ENCODE measurements at regions not wholly inside any gene's neighbourhood (a gene's known extent, or its start where the extent isn't known, plus 50 kb on each side); places are given as distances from the start of the nearest gene placed in this dataset.

DNA sequence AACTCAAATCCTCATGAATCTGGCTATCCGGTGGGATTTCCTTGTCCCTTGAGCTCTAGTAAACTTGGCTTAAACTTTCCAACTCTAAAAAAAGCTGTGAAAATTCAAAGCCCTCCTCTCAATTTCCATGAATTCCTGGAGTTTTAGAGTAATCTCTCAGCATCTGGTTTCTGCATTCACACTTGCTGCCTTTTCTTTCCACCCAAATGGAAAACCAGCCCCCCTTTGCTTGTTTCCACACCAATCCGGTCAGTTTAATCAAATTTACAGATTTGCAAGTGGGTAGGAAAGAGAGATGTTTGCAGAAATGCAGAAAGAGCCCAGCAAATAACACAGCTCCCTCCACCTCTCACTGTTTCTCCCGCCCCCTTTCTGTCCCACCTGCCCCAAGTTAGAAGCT lies 91.1 kb downstream of the ENC1 start:
- no peaks in the 10 kb centered on the region for H3K9me3 ChIP-seq
- no peak for DNase-seq (ENCODE audit: low spot score in 2 of 2)
- H3K27me3 ChIP-seq = no peaks in the 10 kb centered on the region
- 81% methylated on average over 3 of the region's 3 CpGs for WGBS
- H3K27ac ChIP-seq = no peak overlapping the region
- no peaks in the 10 kb centered on the region for H3K4me1 ChIP-seq
- H3K4me3 ChIP-seq = no peak overlapping the region
- H3K36me3 ChIP-seq = no peaks in the 10 kb centered on the region
- TF ChIP-seq, protein P1, sequence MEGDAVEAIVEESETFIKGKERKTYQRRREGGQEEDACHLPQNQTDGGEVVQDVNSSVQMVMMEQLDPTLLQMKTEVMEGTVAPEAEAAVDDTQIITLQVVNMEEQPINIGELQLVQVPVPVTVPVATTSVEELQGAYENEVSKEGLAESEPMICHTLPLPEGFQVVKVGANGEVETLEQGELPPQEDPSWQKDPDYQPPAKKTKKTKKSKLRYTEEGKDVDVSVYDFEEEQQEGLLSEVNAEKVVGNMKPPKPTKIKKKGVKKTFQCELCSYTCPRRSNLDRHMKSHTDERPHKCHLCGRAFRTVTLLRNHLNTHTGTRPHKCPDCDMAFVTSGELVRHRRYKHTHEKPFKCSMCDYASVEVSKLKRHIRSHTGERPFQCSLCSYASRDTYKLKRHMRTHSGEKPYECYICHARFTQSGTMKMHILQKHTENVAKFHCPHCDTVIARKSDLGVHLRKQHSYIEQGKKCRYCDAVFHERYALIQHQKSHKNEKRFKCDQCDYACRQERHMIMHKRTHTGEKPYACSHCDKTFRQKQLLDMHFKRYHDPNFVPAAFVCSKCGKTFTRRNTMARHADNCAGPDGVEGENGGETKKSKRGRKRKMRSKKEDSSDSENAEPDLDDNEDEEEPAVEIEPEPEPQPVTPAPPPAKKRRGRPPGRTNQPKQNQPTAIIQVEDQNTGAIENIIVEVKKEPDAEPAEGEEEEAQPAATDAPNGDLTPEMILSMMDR (IDR thresholded peaks at IDR 0.05) = no peak

DNA sequence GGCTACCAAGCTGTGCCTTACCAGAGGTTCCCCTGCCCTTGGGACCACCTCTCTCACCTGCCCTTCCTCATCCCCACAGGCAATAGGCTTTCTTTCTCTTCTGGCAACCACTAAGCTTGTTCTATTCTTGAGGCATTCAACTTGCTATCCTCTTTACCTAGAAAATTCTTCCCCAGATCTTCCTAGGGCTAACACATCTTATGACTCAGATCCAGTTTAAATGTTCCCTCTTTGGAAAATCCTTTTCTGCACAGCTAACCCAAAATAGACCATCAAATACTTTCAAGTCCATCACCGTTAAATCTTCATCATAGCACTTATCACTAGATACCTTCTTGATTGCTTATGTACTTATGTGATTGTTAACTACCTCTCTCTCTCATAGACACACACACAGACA lies 93.7 kb downstream of the ENC1 start:
- no peak overlapping the region for H3K4me3 ChIP-seq
- TF ChIP-seq, protein P1 (IDR thresholded peaks at IDR 0.05) = no peak
- TF ChIP-seq POLR2AphosphoS5 (IDR thresholded peaks at IDR 0.05) (no peak), EP300 (IDR thresholded peaks at IDR 0.05) (no peak), POLR2A (IDR thresholded peaks at IDR 0.05) (no peak)
- peaks cover 18% of the 10 kb centered on the region for H3K4me1 ChIP-seq
- WGBS = 85% methylated on average over 1 of the region's 1 CpG
- H3K9me3 ChIP-seq = no peaks in the 10 kb centered on the region
- no peak overlapping the region for H3K27ac ChIP-seq
- no peaks in the 10 kb centered on the region for H3K27me3 ChIP-seq
- DNase-seq (ENCODE audit: low spot score in 2 of 2) = no peak
- no peaks in the 10 kb centered on the region for H3K36me3 ChIP-seq

DNA sequence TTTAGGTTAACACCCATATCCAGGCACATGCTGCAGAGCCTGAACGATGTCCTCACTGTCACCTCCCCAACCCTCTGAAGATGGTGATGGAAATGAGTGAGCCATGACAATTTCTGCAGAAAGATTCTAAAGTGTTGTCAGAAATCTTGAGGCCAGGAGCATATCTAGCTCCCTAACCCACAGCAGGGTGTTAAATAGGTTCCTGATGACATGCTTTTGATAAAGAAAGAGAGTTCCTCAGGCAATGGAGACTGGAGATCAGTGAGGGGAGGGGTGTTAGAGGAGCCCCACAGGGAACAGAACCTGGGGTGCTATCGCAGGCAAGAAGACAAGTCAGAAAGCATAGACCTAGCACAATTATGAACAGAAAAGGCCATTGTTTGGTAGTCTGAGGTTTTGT lies 95.7 kb downstream of the ENC1 start:
- TF ChIP-seq, protein P1 (IDR thresholded peaks at IDR 0.05) = no peak
- no peak for TF ChIP-seq EP300 (IDR thresholded peaks at IDR 0.05)
- no peak for TF ChIP-seq POLR2AphosphoS5 (IDR thresholded peaks at IDR 0.05)
- no peak for TF ChIP-seq POLR2A (IDR thresholded peaks at IDR 0.05)
- DNase-seq (ENCODE audit: low spot score in 2 of 2) = no peak
- H3K4me3 ChIP-seq = no peak overlapping the region
- WGBS = 93% methylated on average over 2 of the region's 2 CpGs
- no peak overlapping the region for H3K27ac ChIP-seq
- H3K4me1 ChIP-seq = peaks cover 28% of the 10 kb centered on the region
- H3K27me3 ChIP-seq = no peaks in the 10 kb centered on the region
- H3K9me3 ChIP-seq = no peaks in the 10 kb centered on the region
- no peaks in the 10 kb centered on the region for H3K36me3 ChIP-seq

DNA sequence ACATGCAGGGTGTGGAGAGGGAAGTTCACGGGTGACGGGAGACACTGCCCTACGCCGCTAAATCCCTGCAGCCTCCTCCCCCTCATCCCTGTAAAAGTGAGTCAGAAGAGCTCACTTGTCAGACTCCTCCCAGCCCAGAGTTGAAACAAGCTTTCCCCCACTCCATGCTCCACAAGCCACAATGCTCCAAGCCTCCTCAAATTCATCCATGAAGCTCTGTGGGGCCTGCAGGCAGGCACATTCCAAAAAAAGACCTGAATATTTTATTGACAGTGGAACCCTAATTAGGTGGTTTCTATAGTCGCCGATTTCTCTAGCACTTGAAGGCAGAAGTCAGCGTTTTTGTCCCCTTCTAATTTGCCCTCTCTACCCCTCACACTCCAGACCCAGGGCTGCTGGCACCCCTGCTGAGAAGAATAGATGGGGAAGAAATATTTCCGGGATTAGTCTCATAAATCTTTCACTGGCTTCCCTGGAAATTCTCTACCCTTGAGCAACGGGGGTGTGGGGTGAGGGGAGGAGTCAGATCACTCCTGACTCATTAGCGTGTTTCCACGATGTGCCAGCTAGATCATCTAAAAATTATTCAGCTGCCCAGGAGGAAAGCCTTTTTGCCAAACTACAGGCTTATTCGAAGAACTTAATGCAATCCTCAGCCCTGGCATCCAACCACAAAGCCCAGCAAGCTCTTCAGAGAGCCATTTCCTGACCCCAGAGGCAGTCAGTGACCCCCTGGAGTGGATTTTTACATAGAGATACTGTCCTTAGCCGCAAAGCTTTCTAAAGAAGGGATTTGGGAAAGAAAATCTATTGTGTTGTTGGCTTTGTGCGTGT lies 97.1 kb downstream of the ENC1 start:
- 12% methylated on average over 14 of the region's 14 CpGs for WGBS
- DNase-seq (ENCODE audit: low spot score in 2 of 2) = no peak
- Histone ChIP-seq H3K4me3 (peak overlapping the region; percentile 20), H3K36me3 (no peaks in the 10 kb centered on the region), H3K9me3 (no peaks in the 10 kb centered on the region), H3K4me1 (peaks cover 30% of the 10 kb centered on the region), H3K27ac (peak overlapping the region; percentile 61), H3K27me3 (no peaks in the 10 kb centered on the region)
- TF ChIP-seq EP300 (IDR thresholded peaks at IDR 0.05) = no peak
- TF ChIP-seq POLR2A (IDR thresholded peaks at IDR 0.05) = no peak
- TF ChIP-seq POLR2AphosphoS5 (IDR thresholded peaks at IDR 0.05) = no peak
- TF ChIP-seq, protein P1 (IDR thresholded peaks at IDR 0.05) = no peak

- no peak overlapping the region for H3K27ac ChIP-seq
- DNase-seq (ENCODE audit: low spot score in 2 of 2) = no peak
- peaks cover 32% of the 10 kb centered on the region for H3K4me1 ChIP-seq
- H3K27me3 ChIP-seq = no peaks in the 10 kb centered on the region
- H3K9me3 ChIP-seq = no peaks in the 10 kb centered on the region
- TF ChIP-seq POLR2A (IDR thresholded peaks at IDR 0.05) (no peak), POLR2AphosphoS5 (IDR thresholded peaks at IDR 0.05) (no peak), EP300 (IDR thresholded peaks at IDR 0.05) (no peak)
- TF ChIP-seq, protein P1 (IDR thresholded peaks at IDR 0.05) = no peak
- 69% methylated on average over 3 of the region's 3 CpGs for WGBS
- no peak overlapping the region for H3K4me3 ChIP-seq
- H3K36me3 ChIP-seq = no peaks in the 10 kb centered on the region
Observed at GRCh38 chr5:74542482-74542881, 98.0 kb downstream of the ENC1 start.
